HG03378 (cell line): ENCODE measurements at regions not wholly inside any gene's neighbourhood (a gene's known extent, or its start where the extent isn't known, plus 50 kb on each side); places are given as distances from the start of the nearest gene placed in this dataset.
"Not testable (repeated sequence)": the region's sequence is repeated elsewhere in the genome, so short reads cannot be mapped to it uniquely, and the experiment has no call there.

Experiments
- ATAC-seq: cut with Tn5 transposase; IDR thresholded peaks from one replicate; pipeline ENCODE4 v1.9.1; 2021; ENCODE audit warnings: mild to moderate bottlenecking, moderate library complexity; ENCODE audit not compliant: unreplicated experiment

DNA sequence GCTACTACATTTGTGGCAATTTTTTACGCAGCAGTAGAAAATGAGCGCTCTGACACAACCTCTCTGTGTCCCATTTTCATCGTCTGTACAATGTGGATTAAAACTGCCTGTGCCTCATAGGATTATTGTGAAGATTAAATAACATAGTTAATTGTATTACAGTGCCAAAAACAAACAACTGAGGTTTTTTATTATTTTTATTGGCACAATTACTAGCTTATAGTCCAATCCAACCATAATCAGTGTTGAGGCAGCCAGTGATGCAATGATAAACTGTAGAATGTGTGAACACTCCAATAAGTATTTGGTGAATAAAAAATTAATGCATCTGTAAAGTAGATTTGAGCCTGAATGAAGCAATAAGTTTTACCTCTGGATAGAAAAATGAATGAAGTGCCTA, 588.3 kb downstream of the DNAH5 start:
- ATAC-seq = no peak

DNA sequence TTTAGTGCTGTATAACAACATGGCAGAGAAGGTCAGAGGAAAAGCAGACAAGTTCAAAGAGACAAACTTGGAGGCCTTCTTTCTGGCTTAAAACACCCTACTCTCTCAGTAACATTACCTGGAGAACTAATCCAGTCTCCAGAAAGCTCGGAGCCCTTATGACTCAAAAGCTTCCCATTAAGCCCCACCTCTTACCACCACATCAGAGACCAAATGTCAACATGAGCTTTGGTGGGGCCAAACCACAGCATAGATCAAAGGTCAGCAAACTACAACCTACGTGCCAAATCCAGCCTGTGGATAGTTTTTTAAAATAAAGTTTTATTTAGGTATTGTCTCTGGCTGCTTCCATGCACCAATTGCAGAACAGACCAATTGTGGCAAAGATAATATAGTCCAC, 589.9 kb downstream of the DNAH5 start:
- ATAC-seq = no peak

DNA sequence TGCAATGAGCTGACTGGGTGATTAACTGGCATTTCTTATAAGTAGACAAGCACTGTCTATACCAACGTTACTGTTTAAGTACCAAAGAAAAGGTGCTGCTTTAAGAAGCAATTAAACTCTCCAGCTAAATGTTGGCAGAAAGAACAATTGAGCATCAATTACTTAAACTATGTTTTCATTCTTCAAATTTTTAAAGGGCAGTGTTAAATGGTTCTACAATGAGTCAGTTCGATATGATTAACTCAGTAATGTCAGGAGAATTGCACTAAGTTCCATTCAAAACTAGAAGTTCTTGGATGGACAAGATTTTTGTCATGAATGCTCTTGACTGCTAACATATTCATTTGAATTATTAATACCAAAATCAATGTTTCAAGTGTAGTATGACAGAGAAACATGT, 593.7 kb downstream of the DNAH5 start:
- ATAC-seq = no peak

DNA sequence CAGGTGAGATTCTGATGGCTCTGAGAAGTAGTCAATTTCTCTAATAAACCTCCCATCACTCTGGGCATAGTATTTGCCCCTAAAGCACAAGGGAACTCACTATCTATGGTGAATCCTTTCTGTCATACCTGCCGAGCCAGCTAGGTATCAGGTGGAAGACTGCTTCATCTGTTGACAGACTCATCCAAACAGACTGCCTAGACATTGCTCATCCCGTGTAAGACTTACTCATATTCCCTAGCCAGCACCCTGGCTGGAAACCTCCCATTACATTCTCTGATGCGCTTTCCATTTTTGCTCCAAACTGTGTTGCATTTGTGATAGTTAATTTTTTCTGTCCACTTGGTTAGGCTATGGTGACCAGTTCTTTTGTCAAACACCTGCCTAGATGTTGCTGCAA, 595.9 kb downstream of the DNAH5 start:
- no peak for ATAC-seq

DNA sequence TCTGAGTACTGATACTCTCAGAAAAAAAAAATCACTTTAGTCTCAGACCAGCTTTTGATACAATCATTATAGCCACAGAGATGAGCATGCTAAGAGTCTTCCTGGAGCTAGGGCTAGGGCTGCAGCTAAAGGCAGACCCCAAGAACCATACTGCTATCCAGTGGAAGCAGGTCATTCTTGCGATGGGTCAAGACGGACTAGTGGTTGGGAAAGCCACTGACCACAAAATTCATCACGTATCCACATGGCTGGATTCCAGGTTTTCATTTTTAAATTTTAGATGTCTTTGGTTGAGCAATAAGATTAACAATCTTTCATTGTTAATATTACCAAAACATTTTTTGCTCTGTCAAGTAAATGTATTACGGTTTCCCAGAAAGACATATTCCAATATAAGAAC, 598.1 kb downstream of the DNAH5 start:
- no peak for ATAC-seq

DNA sequence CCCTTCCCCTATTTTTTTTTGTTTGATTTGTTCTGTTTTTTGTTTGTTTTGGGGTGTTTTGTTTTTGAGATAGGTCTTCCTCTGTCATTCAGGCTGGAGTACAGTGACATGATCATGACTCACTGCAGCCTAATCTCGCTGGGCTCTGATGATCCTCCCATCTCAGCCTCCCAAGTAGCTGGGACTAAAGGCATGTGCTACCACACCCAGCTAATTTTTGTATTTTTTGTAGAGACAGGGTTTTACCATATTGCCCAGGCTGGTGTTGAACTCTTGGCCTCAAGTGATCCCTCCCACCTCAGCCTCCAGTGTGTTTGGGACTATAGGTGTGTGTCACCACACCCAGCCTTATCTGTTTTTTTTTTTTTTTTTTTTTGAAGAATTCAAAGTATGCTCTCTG, 605.4 kb downstream of the DNAH5 start:
- no peak for ATAC-seq

DNA sequence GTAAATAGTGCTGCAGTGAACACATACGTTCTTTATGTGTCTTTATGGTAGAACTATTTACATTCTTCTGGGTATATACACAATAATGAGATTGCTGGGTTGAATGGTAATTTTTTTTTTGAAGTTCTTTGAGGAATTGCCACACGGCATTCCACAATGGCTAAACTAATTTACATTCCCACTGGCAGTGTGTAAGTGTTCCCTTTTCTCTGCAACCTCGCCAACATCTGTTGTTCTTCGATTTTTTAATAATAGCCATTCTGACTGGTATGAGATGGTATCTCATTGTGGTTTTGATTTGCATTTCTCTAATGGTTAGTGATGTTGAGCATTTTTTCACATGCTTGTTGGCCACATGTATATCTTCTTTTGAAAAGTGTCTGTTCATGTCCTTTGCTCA, 609.5 kb downstream of the DNAH5 start:
- not testable (repeated sequence) for ATAC-seq

DNA sequence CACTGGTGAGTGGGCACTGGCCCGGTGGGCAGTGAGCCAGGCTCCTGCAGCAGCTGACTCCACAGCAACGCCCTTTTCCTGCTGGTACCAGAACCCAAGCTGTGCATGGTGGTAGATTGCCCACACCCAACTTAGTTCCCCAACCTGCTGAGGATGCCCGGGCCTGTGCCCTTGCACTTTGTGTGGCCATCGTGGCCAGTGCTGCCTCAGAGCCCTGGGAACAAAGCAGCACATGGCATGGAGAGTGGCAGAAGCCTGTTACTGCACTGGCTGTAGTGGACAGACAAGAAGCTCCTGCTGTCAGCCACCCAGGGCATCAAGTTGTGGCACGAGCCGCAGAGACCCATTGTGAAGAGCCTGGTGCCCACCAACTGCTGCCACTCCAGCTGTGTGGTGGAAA, 612.9 kb downstream of the DNAH5 start:
- no peak for ATAC-seq

DNA sequence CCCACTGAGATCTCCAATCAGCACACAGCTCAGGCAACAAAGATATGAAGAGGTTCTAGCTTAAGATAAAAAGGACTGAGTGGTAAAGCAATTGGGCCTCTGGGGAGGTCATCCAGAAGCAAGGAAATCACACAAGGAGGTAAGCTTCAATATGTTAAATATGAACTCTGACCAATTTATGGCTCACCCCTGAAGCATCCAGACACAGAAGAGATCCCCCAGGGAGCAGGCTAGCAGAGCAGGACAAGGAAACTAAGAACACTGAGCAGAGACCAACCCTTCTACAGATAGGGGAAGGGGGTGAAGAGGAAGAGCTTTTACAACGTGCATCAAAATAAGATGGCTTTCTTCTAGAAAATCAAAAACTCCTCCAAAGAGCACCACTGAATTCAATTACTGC, 616.2 kb downstream of the DNAH5 start:
- ATAC-seq = no peak

DNA sequence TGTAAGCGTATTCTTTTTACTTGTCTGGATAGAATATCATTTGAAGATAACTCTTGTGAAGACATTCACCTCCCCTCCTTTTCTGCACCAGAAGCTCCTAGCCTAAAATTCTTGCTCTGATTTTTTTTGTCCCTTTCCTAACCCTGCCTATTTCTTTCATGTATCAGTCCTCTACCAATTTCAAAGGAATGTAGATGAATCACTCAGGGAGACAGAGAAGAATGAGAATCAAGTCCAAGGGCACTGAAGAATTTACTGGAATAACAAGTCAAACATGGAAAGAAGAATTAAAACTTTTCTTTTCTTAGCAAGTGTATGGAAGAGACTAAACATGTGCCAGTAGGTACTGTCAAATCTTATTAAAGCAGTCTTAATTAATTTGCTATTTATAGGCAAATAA, 618.7 kb downstream of the DNAH5 start:
- ATAC-seq = no peak

DNA sequence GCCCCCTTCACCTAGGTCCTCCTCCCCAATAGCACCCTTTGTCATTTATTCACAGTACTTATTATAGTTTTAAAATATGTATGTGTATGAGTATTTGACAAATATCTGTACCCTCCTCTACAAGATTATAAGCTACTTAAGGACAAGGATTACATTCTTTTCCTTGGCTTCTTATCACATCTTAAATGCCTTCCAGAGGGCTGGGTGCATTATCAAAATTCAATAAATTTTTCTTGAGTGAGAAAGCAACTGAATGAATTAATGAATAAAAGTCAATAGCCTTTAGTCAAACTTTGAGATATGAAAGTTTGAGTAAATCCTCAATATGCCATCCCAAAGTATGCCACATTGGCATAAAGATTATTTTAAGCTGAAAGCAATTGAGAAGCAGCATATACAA, 621.7 kb downstream of the DNAH5 start:
- ATAC-seq = no peak

DNA sequence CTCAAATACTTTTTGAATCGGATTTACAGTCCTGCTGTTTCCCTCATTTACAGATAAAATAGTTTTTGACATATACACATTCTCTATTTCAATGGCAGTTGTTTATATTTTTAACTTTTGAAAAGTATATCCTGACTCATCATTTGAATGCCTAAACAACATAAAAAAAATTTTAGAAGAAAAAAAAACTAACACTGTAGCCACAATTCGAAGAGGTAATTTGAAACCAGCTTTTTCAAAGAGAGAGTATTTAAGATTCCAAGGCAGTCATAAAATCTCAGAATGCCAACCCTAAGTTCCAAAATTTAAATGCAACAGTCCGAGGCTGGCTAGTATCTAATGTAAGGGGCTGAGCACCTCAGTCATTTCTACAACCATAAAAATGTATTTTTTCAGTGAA, 626.8 kb downstream of the DNAH5 start:
- no peak for ATAC-seq

DNA sequence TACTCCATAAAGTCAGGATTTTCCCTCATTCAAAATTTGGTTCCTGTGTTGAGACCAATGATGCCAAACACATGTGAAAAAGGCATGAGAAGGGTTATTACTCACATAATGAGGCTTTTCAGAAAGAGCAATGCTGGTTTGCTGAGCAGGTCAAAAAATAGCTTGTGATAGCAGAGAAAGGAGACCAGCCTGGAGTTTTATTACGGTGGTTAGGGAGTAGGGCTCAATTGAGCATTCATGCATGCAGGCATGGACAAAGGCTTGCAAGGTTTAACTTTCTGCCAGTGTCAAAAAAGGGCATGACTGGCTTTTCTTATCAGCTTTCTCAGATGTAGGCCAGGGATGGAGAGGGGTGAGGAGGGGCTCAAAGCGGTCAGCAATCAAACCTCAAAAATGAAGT, 628.3 kb downstream of the DNAH5 start:
- no peak for ATAC-seq

DNA sequence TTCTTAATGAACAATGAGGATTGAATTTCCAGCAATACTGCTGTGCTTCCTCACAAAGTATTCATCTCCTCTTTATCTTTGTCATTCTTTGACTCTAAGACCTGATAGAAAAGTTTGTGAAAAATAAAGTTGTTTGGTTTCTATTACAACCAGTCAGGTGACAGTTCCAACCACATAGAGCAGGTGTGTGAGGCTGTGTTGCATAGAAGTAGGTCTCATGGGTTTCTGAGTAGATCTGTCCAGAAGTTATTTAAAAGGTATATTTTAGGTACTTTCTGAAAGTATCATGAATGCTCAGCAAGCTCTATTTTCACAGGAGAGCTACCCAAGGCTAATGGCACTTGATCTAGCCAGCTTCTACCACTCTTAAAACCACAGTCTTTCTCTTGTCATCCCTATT, 637.0 kb downstream of the DNAH5 start:
- no peak for ATAC-seq

DNA sequence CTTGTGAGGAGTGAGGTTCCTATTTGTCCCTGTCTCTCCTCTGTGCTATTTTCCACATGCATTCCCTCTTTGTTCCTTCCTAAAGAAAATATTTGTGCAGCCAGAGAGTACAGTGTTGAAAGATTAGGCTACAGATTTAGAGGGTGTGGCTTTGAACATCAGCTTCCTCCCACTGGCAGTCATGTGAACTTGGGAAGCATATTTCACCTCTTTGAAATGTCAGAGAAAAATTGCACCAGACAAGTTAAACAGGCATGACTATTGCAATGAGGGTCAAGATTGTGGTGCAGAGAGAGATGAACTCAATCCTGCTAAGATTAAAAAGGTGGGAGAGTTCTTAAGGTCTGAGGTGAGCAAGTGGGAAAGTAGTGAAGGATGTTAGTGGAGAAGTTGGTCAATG, 641.0 kb downstream of the DNAH5 start:
- no peak for ATAC-seq

DNA sequence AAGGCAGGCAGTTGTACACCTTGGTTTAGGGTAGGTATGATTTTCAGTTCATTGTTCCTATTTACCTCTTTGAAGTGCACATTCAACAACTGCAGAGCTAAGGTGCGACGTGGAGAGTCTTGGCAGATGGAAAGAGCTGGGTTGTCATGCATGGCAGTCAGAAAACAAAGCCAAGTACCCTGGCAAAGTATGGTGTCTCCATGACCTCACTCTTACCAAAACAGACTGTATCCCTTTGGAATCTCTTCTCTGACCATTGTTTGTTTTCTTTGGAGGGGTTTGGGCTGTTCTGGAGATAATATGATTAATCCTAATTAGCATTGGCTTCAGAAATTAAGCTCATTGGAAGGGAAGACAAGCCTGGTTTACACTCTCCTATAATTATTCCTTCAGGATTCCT, 665.7 kb downstream of the DNAH5 start:
- no peak for ATAC-seq

DNA sequence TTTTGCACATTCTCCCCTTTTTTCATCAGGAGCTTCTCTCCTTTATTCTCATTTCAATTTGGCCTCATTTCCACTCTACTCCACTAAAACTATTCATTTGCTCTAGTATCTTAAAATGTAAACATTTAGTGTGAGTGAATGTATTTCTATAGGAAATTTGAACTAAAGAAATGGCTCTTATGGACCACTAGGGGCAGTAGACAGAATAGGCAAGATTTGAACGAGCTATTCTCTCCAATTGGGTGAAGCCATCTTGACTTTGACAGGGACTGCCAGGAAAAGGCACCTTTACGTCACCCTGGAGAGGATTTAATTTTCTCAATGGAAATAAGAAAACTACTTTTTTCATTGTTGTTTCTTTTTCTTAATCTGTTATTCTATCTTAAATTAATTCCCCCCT, 666.3 kb downstream of the DNAH5 start:
- ATAC-seq = no peak

DNA sequence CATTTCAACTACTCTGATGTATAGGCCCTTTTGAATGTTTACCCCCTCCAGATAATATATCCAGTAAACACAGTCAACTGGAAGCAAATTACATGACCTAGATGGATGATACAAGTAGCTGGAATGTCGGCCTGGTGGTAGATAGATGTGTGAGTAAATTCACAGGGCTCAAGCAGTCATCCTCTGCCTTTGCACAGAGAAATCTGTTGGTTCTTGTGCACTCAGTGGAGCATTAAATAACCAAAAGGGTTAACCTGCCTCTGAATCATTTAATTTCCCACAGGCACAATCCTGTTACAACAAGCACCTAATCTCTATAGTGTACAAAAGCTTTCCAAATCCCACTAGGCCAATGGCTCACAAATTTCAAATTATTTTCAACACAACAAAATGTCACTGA, 668.3 kb downstream of the DNAH5 start:
- ATAC-seq = no peak

DNA sequence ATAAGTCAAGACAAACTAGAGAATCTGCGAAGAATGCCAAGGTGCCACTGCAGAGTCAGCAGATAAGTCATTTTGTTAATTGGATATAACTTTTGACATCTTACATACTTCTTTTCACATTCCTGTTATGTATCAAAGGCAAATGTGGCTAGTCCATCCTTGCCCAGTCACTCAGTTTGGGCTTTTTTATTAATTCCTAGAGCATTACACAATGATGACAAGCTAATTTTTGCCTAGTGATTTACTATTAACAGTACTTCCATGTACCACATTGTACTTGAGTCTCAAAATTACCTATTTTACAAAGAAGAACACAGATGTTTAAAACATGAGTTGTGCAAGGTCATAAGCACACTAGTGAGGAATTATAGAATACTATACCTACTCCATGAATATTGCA, 680.8 kb downstream of the DNAH5 start:
- no peak for ATAC-seq

DNA sequence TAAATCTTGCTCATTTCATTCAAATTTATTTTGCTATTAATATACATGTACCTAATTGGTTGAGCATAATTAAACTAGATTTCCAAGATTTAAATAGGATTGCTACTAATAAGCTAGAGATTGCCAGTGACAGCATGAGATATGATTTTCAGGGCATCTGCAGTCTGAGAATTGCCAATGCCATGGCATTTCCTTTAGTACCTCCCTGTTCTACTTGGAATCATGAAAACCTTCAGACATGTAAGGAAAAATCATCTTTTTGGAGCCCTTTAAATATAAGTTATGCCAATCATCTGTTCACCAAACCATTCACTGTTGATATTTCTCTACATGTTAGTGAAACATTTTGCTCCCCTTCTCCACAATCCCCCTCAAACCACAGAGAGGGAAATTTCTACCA, 691.4 kb downstream of the DNAH5 start:
- ATAC-seq = no peak

DNA sequence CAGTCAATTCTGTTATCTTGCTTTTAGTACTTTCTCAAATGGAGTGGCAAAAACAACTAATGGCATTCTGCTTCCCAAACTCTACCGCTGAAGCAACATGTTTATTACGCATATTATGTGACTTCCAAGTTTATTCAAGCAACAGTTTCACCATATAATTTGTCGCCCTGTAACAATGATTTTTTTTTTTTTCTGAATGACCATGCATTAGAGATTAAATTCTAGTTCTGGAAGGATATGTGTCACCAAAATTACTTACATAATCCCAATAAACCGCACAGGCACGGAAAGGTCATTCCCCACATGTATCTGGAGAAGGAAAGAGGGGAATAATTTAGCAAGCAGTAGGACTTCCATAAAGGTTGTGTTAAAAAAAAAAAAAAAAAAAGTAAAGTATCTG, 691.8 kb downstream of the DNAH5 start:
- ATAC-seq = no peak

DNA sequence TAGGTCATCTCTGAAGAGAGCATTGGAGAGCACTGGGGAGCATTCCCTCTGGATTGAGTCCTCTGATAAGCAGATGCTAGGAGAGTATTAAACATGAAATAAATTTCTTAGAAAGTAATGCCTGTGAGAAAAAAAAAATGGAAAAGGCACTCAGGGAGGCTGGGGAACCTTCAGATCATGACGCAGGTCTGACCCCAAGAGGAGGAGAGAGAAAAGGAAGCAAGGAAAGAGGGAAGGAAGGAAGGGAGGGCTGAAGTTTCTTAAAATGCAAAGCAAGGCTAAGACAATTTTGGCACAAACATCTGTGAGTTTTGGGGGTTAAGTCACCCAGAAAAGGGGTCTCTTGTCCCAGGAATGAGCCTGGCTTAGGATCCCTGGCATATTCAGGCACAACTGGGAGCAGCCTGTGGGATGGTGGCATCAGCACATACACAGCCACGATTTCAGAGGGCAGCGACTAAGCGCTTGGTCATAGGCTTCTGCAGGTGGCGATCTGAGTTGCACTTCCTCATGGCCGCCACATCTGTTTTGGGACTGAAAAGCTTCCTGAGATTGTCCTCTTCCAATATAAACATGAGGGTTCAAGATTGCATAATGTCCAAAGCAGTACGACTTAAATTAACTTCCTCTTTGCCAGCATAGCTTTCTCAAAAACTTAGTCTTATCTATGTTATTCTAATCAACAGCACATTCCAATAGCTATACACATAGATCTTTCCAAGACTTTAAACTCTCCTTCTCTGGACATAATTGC, 692.7 kb downstream of the DNAH5 start:
- no peak for ATAC-seq

DNA sequence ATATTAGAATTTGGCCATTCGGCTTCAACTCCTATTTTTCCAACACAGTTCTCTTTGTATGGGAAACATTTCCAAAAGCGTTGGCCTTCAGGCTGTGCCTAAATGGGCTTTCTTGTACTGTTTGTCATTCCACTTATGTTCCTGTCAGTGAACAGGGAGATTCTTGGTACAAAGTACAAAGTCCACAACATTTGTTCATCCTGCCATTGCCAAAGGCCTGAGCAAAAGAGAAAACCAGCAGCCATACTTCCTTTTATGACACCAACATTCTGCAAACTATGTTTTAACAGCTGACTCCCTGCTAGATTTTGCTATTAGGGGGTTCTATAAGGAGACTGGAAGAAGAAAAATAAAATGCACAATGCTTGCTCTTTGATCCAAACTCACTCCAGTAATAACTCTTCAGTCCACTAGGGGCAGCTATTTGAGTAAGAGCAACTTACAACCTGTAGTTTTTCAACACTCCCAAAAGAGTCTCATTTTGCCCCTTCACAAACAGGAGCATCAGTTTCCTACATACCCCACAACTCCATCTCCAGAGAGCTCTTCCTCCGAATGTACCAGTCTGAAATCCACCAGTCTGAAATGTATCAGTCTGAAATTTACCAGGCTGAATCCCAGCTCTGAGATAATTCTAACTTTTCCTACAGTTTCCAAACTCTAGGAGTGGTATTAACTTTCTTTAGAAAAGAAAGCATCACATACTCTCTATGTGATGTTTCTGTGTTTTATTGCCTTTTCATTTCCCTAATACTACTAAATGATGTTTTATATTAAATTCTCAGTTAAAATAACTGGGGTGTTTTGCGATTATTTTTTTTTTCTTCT, 693.8 kb downstream of the DNAH5 start:
- no peak for ATAC-seq
